HG03066 (cell line): ENCODE measurements at regions not wholly inside any gene's neighbourhood (a gene's known extent, or its start where the extent isn't known, plus 50 kb on each side); places are given as distances from the start of the nearest gene placed in this dataset.

ENCODE experiments used
- ATAC-seq: cut with Tn5 transposase; IDR thresholded peaks from one replicate; pipeline ENCODE4 v1.9.1; 2021; ENCODE audit warnings: low read depth; ENCODE audit not compliant: unreplicated experiment

DNA sequence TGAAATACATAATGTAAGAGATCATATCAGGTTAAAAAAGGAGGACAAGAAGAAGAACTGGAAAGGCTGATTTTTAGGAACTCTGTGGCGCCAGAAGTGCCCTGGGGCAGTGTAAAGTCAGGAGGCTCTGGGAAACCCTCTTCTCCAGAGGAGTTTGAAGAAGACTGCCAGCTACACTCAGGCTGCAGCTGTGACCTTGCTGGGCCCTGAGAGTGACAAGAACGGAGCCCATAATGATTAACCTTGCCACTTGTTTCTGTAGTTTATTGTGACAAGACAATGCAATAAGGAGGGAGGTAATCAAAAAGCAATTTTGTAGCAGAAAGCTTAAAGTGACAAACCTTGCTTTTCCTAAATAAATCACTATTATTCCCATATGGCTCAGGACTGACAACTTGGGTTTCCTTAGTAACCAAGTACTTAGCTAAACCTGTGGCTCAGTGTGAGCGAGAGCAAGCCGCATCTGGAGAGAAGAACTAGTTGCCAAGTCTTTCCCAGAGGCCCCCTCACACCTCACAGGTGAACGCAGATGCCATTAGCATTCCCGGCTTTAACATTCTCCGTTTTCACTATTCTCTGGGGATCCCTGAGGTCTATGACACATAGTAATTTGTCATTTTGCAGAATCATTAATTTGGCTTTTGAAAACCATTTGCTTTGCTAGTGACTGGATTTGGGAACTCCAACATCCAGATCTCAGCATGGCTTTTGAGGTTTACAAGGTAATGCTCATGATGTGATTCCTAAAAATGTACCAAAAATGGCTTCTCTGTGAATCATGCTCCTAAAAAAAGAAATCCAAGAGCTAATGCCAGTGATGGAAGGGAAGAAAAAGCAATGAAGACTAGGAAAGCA lies 115.9 kb downstream of the OMA1 start:
- no peak for ATAC-seq

GRCh38 chr1:58426918-58427317 lies 119.6 kb downstream of the OMA1 start:
- ATAC-seq: no peak

DNA sequence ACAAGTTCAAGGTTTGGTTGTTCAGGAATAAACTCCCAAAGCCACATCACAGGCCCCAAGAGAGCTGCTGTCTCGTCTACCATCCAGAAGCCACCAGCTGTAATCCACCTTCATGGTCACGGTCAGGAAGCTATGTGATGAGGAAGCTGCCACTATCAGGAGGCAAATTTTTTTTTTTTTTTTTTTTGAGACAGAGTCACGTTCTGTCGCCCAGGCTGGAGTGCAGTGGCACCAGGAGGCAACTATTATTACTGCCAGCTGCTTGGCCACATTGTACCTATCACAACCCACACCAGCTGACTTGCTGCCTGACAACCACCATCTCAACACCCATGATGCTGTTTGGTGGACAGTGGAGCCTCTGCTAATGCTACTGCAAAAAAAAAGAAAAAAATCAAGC lies 124.1 kb downstream of the OMA1 start:
- ATAC-seq: no peak

- no peak for ATAC-seq
Observed at GRCh38 chr1:58418283-58419228, 128.0 kb downstream of the OMA1 start.

- no peak for ATAC-seq
Observed at GRCh38 chr1:58412071-58412580, 134.4 kb downstream of the OMA1 start.

- no peak for ATAC-seq
Observed at GRCh38 chr1:58409890-58410289, 136.6 kb downstream of the OMA1 start.

DNA sequence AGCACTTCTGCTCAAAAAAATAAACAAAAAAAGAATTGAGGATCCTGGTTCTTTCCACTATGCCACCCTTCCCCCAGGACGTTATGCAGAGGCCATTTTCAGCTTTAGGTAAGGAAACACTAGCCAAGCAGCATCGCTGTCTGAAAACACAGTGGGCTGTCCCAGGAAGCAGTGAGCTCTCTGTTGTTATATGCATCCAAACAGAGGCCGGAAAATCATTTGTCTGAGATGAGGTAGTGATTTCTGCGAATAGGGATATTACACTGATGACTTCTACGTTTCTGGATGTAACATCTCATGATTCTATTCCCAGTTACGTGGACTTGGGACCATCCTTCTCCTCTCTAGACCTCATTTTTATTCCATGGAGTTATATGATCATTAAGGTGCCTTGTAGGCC lies 137.2 kb downstream of the OMA1 start:
- ATAC-seq: no peak

GRCh38 chr1:58406301-58407071 lies 140.0 kb downstream of the OMA1 start:
- no peak for ATAC-seq

GRCh38 chr1:58405660-58406059 lies 140.9 kb downstream of the OMA1 start:
- no peak for ATAC-seq

GRCh38 chr1:58403894-58404293 lies 142.6 kb downstream of the OMA1 start:
- no peak for ATAC-seq

- no peak for ATAC-seq
Observed at GRCh38 chr1:58402444-58402843, 144.1 kb downstream of the OMA1 start.

DNA sequence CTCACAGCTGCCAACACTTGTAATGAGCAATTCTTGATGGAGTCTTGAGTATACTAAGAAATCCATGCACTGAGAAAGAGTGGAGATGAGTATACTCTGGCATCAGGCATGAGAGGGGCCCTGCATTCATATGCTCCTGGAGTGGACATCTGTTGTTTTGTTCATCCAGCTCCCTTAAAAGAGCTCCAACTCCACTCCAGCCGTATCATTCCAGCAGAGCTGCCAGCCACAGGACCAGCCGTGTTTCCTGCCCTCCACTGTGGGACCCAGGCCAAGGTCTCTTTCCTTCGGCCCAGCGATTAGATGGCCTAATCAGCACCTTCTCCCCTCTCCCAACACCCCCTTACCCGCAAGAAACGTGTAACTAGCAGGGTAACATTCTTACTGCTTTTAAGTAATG lies 144.5 kb downstream of the OMA1 start:
- ATAC-seq: no peak

DNA sequence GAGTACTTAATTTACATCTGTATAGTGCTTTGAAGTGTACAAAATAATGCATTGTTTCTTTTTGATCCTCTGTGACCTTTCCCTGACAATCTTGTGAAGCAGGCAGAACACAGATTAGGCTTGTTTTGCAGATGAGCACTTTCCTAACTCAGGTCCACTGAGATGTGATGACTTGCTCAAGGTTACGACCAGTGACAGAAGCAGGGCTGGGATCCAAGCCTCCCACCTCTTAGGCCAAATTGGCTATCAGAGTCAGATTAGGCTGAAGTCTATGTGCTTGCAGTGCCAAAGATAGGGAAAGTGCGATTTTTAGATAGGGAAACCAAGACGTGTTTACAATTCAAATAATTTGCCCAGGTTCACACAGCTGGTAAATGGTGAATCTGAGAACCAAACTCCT lies 147.3 kb downstream of the OMA1 start:
- no peak for ATAC-seq

DNA sequence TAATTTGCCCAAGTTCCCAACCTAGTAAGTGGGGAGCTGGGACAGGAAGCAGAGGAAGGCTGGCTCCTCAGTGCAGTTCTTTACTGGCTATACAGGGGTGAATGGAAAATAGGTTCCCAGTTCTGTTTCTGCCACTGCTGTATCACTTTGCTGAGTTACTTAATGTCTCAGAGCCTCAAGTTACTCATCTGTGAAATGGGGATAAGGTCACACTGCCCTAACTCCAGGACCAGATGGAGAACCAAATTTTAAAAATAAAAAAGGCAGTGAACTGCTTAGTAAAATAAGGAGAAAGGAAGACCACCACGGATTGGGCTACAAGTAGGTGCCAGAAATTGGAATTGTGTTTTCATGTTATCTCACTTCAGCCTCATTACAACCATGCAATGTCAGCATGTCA lies 147.8 kb downstream of the OMA1 start:
- no peak for ATAC-seq

GRCh38 chr1:58397187-58397820 lies 149.2 kb downstream of the OMA1 start:
- no peak for ATAC-seq

DNA sequence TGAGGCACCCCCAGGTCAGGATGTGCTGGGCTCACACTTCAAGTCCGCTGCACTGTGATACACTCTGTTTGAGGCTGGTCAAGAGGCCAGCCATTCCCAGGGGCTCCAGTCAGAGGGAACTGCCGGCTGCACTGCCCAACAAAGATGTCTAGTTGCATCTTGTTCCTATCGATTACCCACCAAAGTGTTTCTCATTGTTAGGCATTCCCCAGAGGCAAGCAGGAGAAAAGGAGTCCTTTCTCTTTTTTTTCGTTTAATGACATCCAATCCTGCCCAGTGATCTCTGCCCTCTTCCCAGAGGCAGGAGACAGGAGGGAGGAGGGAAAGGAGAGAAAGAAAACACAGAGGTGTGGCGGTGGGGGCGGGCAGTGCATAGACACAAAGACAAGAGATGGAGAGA lies 150.4 kb downstream of the OMA1 start:
- ATAC-seq: no peak

GRCh38 chr1:58395355-58395754 lies 151.2 kb downstream of the OMA1 start:
- ATAC-seq: no peak

- ATAC-seq: no peak
Observed at GRCh38 chr1:58392083-58392482, 154.4 kb downstream of the OMA1 start.

GRCh38 chr1:58391514-58391913 lies 155.0 kb downstream of the OMA1 start:
- no peak for ATAC-seq

DNA sequence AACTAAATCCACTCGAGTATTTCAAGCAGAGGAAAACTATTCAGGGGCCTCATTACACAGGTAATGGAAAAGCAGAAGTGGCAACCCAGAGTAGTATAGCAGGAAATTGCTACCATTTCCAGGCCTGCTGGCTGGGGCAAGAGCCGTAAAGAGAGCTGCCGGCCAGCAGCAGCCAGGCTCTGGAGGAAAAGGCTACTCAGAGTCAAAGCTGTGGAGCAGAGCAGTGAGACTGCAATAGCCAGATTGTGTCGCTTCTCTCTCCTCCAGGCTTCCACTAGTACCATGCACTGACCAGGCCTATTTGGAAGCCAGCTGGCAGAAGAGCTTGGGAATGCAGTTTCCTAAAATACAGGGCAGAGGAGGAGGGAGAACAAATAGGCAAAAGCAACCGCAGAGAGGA lies 155.5 kb downstream of the OMA1 start:
- no peak for ATAC-seq
